Amniotic epithelial cell (primary cell): ENCODE measurements at regions not wholly inside any gene's neighbourhood (a gene's known extent, or its start where the extent isn't known, plus 50 kb on each side); places are given as distances from the start of the nearest gene placed in this dataset.

Experiments used
- DNase-seq: peaks from one replicate; pipeline ENCODE4 v3.0.0-alpha.2; 2010; ENCODE audit warnings: low read depth

DNA sequence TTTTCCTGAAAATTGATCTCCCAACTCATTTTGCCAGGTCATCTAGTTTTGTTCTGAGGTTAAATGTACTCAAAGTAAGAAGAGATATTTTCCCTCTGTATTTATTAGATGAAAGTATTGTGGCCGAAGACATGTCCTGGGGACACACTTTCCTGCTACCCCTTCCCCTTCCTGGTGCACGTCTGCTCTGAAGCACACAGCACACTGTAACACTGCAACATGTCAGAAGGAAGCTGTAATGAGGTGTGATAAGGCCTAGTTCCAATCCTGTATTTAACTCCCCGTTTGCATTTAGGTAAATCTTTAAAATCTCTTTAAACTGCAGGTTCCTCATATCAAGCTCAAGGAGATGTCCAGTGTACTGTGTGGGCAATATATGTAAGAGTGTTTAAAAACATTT lies 99.4 kb downstream of the HDGFL1 start:
- no peak for DNase-seq

DNA sequence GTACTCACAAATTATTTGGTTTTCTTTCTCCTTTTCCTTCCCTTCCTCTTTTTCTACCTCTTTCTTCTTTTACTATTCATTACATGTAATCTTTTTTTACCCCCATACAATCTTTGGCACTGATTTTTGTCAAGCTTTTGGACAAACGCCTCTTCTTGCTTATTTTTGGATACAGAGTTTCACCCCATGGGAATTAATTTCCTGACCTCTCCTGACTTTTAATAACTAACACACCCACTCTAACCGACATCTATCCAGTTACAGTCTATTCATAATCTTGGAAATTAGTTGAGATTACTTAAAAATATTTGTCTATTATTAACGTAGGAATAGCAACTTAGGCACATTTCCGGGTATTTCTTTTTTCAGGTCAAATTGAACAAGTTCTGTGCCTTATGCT lies 101.2 kb downstream of the HDGFL1 start:
- no peak for DNase-seq

DNA sequence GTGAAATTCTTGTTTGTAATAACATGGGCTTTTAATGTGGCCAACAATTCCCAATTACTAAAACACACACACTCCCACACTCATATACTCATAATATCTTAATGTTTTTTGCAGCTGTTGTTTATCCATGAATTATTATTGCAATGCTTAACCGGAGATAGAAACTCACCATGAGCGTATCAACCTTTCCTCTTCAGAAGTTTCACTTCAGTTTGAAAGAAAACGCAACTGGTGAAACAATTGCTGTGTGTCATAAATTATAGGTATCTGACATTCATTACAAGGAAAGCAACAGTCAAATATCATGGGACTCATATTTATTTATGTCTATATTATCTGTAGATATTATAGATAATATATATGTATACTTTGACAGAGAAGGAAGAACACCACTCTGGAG lies 104.1 kb downstream of the HDGFL1 start:
- DNase-seq = no peak

DNA sequence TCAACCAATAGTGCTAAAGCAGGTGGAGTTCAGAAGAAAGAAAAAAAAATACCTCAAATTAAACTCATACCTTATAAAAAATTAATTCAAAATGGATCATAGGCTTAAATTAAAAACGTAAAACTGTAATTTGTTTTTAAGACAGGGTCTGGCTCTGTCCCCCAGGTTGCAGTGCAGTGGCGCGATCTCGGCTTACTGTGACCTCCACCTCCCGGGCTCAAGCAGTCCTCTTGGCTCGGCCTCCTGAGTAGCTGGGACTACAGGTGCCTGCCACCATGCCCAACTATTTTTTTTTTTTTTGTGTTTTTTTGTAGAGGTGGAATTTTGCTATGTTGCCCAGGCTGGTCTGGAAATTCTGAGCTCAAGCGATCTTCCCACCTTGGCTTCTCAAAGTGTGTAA lies 111.6 kb downstream of the HDGFL1 start:
- no peak for DNase-seq

DNA sequence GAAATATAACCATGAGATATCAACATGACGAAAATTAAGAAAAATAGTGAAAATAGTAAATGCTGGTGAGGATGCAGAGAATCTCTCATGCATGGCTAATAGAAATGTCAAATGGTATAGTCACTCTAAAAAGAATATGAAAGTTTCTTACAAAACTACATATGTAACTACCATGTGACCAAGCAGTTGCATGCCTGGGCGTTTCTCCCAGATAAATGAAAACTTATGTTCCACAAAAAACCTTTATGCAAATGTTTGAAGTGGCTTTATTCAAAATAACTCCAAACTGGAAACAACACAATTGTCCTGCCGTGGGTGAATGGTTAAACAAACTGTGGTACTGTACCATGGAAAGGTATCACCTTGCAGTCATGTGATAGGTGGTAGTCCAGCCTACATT lies 112.4 kb downstream of the HDGFL1 start:
- DNase-seq = no peak

DNA sequence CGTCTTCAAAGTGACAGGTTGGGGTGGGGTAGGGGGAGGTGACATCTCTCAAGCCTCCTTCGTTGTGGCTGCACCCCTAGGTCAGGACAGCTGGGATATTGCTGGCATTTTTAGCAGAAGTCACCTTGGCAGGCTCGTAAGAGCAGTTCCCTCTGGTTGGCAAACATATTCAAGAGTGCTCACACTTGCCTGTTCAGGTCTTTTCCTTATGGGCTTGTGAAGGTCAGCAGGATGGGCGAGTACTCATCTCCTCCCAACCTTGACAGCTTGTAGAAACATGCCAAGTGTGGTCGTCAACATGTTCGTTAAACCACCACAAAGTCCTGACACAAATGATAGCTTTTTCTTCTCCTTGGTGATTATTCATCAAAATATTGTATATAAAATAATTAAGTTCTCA lies 113.6 kb downstream of the HDGFL1 start:
- DNase-seq = no peak

DNA sequence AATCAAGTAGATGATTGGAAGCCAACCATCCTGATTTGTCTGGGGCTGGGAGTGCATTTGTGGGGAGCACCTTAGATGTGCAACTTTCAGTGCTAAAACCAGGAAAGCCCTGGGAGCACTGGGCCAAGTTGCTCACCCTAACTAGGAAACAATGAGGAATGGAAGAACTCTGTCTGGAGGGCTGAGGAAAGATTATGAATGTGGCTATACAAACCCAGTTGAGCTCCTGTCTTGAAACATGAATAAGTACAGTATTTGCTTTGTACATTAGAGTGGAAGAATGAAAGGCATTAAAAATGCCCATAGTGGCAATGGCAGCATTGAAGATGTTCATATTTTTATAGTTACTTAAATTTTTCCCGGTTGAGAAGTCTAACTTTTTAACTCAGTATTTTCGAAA lies 121.1 kb downstream of the HDGFL1 start:
- no peak for DNase-seq

DNA sequence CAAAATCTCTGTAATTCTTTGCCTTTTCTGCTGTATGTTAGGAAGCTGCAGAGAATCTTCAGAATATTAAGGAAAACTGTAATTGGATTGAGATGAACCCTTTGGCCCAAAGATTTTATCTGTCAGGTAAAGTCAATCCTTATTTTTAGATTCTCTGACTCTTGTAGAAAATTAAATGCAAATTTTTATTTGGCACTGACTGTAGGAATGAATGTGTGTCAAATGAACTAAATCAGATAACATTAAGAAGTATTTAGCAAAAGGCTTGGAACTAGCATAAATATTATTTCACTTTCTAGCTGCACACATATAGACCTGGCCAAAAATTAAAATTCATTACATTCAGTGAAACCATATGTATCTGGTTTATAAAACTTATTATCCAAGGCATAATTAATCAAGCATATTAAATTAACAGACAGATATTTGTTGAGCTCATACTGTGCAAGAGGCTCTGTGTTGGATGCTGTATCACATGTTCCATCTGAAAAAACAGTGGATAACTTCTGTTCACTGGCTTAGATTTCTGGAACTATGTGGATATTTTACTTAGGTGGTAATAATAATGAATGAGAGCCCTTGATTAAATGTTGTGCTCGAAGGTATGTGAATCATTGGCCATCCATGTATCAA lies 124.8 kb downstream of the HDGFL1 start:
- no peak for DNase-seq

DNA sequence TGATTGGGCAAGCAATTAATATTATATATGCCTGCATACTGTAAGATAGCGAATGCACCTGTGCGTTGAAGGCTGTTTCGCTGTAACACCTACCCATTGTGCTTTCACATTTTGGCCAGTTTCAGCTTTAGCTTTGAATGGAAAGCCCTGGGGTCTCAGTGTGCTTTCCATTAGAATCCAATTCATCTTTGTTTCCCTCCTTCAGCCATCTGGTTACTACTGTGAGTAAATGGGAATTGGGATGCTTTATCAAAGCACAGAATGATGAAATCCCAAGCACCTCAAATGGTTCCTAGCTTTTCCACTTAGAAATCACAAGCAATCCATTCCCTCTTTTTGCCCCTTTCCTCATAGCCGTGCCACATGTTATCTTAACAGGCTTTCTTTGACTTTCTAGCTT lies 127.1 kb downstream of the HDGFL1 start:
- no peak for DNase-seq

DNA sequence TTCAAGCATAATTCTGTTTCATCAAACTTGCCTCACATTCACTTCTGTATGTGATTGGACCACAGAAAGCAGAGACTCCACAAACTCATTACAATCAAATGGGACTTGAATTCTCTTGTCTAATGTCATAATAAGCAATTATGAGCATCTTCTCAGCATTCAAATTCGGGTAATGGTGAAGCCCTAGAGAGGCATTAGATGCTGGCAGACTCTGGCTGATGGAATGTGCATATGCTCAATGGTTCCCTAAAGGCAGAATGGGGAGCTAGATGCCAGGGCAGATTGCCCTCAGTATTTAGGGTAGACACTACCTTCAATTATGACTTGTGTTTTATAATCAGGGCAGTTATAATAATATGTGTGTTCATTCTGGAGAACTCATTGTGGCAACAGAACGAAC lies 127.9 kb downstream of the HDGFL1 start:
- no peak for DNase-seq

DNA sequence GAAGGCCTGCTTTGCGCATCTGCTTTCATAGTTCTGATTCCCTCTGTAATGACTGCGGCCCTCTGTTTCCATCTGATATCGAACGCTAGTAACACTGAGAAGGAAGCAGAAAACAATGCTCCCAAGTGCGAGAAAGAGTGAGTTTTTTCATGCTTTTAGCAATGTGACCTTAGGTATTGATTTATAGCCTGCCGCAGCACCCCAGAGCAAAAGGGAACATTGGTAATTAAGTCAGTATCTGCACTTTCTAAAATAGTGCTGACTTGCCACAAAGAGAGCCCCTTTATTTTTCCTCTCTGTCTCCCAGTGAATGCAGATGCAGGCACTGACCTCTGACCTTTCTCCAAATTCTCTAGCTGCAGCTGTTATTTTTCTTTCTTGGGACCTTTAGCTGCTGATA lies 129.8 kb downstream of the HDGFL1 start:
- no peak for DNase-seq

DNA sequence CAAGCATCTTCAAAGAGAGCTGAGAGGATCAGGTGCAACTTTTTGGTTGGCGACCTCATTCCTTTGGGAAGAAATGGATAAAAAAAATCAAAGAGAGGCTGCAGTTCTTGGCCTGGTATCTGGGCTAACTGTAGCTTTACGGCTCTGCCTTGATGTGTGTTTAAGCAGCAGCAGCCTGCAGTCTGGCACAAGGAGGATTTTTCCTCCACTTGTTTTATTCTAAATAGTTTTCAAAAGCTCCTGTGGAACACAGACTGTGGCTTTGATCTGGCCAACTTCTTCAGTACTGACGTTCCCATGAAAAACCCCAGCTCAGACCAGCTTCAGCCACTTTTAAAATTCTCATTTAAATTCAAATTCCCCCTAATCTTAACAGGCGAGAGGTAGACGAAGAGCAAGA lies 137.3 kb downstream of the HDGFL1 start:
- no peak for DNase-seq

DNA sequence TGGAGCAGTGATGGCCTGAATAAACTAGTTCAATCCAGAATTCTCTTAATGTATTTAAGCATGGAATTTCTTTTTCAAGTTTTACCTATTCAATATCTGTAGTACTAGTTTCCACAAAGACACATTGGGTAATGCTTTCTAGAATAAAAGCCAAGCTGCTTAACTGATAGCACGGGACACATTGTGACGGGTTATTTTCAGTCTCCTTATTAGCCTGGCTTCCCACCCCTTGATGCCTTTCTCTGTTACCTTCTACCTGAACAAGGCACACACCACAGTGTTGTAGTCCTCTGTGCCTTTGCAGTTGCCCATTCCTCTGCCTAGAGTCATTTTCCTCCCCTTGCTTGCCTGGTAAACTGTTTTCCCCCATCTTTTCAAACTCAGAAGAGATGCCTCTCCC lies 139.1 kb downstream of the HDGFL1 start:
- no peak for DNase-seq

DNA sequence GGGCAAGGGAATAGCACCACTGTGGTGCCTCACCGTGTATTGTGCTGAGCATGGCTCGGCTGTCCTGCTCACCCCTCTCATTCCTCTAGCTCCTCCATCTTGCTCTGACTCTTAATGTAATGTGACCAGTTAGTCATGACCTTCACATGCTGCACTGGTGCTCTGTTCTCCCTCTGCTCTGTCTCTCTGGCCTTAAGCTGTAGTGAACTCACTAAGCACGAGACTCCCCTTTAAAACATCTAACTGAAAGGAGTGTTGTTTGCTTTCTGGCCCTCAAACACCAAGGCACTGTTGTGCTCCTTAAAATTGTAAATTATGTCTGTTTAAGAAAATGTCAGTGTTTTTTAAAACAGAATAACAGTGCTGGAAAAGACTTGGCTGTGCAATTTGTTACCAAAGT lies 140.4 kb downstream of the HDGFL1 start:
- DNase-seq = peak; percentile 22

DNA sequence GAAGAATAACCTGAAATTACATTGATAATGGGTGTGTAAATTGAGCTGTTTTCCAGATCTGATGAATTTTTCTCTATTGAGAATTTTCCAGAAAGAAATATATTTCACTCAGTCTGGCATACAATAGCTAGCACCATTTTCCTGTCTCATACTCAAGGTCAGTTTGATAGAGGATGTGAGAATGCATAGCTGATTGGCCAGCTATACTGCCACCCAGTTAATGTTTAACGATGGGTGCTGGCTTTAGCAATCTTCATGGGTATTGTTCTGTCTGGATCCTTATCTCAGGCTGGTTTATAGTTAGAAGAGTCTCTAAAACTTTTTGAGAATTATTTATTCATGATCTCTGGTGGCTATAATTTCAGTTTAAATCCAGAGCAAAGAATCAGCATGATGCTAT lies 147.4 kb downstream of the HDGFL1 start:
- DNase-seq = no peak

DNA sequence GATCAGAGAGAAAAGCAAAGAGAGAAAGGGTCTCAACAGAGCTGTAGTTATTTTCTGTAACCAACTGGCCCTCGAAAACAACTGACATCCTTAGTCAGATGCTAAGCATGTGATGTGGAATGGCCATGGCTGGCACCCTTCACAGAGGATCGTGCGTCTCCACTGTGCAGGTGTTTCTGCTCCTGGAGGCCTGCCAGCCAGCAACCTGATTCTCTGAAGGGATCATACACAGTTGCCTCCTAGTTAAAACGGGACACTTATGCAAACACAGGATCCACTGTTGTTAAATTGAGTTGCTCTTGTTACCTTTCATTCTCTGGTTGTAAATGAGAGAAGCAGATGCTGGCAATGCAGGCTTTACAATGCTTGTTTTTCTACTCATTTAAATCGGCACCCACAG lies 148.5 kb downstream of the HDGFL1 start:
- DNase-seq = no peak

DNA sequence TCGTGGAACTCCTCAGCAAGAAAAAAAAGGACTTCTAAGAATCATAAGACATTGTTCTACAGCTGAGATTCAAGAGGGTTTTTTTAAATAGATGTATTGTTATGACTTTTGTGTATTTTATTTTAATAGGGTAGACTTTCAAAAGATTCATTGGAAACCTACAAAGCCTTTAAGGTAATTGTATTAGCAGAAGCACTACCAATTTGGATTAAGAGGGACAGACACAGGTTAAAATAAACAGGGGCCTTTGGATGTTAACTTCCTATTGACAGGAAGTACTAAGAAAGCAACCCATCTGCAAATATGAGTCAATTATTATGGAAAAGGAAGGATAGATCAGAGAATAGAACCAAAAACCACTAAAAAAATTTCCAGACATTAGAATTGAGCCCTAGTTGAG lies 153.5 kb downstream of the HDGFL1 start:
- no peak for DNase-seq

DNA sequence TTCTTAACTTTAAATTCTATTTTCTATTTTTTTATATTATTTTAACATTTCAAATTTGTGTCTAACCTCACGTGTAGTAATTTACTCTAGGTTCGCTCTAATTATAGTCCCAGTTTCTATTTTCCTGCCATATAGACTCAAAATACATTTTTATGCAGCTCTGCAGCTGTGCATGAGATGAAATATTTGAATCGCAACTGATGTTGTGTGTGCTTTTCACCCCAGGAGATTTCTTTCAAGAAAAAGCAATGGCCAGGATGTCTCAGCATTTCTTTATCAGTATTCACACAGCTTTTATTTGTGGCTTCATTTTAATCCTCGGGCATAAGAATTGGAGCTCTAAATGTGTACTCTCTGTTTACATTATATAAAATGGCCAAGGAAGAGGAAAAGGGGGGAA lies 157.6 kb downstream of the HDGFL1 start:
- DNase-seq = no peak

DNA sequence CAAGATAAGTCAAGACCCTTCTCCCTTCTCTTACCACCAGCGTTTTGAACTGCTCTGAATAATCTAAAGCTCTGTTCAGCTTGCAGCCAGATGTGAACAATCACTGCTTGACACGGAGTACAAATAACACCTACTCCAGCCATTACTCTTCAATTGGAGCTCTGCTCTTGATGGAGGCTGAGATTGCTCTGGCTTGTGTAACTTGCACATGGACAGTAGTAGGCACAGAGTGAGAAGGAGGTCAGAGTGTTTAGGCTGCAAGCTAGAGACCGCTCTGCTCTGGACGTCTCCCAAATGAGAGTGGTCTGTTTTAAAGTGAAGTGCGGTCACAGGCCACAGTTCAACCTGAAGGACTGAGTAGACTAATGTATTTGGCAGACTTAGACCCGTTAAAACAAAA lies 158.3 kb downstream of the HDGFL1 start:
- peak; percentile 13 for DNase-seq

DNA sequence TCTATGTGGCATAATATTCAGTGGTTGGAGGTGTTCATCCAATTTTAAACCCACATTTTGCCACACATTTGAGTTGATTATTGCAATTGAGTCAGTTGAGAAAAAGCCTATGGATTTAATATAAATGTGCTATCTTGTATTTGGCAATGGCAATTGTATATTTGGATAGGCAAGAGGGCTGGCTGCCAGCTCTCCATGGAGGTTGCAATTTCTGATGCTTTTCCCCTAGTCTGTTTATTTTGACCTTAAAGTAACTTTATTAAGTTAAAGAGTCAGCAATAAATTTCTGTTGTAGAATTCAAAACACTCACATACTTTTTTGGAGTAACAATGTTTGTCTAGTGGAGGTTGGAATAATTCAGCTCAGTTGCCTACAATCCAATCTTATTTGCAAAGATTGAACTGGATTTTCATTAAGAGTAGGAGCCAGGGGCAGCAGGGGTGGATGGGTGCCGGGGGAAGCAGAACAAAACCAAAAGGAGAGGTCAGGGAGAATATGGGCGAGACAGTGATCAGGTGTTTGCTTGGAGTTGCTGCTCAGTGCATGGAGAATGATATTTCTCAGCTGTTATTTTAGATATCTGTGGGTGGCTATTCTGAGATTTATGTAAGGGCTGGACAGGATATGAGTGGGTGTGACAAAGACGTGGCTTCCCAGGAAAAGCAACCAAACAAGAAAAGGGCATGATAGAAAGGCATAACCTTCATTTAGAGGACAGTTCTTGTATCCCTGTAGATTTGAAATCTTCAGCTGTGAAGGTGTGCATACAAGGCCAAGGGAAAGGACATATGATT lies 163.0 kb downstream of the HDGFL1 start:
- no peak for DNase-seq

DNA sequence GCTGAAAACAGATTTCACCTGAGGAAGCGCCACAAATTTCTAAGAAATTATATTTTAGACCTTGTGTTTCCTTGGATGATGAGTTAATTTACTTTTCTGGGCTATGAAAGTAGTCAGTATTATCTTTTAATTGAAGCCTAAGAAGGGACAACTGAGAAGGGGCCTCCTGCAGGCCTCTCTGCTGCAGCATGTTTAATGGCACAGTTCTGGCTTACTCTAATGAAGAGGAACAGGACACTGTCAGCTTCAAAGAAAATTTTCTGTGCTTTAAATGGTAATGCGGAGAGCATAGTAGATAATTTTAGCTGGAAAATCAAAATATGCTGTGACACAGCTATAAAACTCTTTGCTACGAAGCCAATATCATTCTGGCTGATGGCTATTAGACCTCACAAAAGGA lies 167.4 kb downstream of the HDGFL1 start:
- DNase-seq = no peak

DNA sequence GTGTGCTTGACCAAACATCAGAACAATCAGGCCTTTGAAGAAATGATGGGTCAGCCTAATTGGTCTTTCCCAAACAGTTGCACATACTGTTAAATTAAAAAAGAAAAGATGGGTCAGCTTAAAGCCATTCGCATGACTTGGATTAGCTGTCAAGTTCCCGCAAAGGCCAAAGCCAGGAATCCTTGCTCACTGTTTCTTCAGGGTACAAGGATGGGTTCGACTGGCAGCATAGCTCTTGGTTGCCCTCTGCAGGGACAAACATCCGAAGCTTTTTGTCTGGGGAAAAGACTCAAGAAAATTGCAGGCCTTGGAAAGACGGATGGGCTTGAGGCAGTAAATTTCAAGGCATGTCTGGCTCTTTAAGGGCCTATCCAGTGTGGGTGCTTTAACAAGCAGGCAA lies 168.0 kb downstream of the HDGFL1 start:
- peak; percentile 66 for DNase-seq

DNA sequence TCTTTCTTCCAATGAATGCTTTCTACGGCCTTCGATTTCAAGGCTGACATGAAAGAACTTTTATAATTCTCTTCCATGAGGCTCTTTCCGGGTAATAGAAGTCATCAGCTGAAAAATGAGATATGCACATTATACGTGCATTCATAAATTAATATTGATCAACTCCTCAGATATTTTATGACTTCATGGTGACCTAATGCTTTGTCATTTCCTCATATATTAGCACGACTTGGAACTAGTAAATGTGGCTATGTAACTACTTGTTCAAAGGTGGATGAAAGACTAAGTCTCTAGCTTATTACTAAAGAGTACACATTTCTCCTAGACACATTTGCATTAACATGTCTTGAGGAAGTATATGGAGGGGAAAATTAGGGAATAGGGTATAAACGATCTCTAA lies 168.8 kb downstream of the HDGFL1 start:
- no peak for DNase-seq

DNA sequence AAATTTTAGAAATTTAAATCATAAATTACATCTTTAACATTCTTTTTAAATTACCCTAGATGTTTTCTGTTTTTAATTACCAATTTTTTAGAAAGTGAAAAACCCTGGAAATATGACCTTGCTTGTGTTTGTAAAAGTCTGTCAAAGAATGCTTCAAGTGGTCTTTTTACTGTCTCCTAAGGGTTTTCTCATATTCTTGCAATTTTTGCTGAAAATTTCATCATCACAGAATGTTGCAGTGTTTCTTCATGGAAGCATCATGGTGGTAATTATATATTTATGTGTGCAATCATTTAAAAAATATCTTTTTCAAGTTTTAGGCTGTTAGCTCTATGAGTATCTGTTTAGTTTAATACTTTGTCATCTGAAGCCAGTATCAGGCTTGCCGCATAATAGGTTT lies 178.2 kb downstream of the HDGFL1 start:
- DNase-seq = peak; percentile 34
